GM12878 (cell line): ENCODE measurements at regions not wholly inside any gene's neighbourhood (a gene's known extent, or its start where the extent isn't known, plus 50 kb on each side); places are given as distances from the start of the nearest gene placed in this dataset.

Source experiments
- BHLHE40 ChIP-seq, 2 experiments: fragments of 450-650 bp in 1 of 2; IDR thresholded peaks; 2 replicates each; pipeline ENCODE4 v1.6.1; 2011 to 2017; ENCODE audit warnings: low read depth in 2 of 2, borderline replicate concordance in 1 of 2, improper control_type of control experiment in 1 of 2, low read length in 1 of 2, mild to moderate bottlenecking in 1 of 2
- SMARCA5 ChIP-seq: fragments of 450-650 bp; IDR thresholded peaks from 2 replicates; pipeline ENCODE4 v1.6.1; 2017; ENCODE audit warnings: mild to moderate bottlenecking
- ZNF24 ChIP-seq: fragments of 450-650 bp; IDR thresholded peaks from 2 replicates; pipeline ENCODE4 v1.6.1; 2017; ENCODE audit warnings: antibody characterized with exemption, mild to moderate bottlenecking
- ZNF592 ChIP-seq: fragments of 450-650 bp; IDR thresholded peaks from 2 replicates; pipeline ENCODE4 v1.6.1; 2017; ENCODE audit warnings: mild to moderate bottlenecking, moderate library complexity
- TF ChIP-seq, protein P1 (sequence below): IDR thresholded peaks from 2 replicates; pipeline ENCODE4 v1.6.1; 2012; ENCODE audit warnings: improper control_type of control experiment, low read depth, low read length; ENCODE audit not compliant: insufficient replicate concordance

DNA sequence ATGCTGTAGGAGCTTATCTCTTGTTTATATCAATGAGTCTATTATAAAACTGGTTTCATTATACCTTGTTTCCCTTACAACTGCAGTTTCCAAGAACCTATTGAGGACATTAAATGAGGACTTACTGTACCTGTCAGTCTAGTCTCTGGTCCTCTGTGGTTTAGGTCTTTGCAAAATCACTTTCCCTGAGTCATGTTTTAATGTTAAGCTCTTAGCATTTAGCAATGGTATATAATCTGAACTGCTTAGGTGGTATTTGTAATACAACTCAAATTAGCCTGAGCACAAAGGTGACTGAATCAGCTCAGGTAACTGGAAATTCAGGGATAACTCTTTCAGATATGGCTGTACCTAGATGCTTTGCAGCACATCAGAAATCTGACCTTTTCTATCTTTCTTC is 418.3 kb upstream of the SPRED2 start (continued):
- TF ChIP-seq ZNF592 (no peak), BHLHE40 (IDR thresholded peaks at IDR 0.05; ENCODE audit: borderline replicate concordance in 1 of 2, low read depth in 2 of 2, low read length in 1 of 2) (no peak), ZNF24 (no peak), SMARCA5 (no peak)
- TF ChIP-seq, protein P1, sequence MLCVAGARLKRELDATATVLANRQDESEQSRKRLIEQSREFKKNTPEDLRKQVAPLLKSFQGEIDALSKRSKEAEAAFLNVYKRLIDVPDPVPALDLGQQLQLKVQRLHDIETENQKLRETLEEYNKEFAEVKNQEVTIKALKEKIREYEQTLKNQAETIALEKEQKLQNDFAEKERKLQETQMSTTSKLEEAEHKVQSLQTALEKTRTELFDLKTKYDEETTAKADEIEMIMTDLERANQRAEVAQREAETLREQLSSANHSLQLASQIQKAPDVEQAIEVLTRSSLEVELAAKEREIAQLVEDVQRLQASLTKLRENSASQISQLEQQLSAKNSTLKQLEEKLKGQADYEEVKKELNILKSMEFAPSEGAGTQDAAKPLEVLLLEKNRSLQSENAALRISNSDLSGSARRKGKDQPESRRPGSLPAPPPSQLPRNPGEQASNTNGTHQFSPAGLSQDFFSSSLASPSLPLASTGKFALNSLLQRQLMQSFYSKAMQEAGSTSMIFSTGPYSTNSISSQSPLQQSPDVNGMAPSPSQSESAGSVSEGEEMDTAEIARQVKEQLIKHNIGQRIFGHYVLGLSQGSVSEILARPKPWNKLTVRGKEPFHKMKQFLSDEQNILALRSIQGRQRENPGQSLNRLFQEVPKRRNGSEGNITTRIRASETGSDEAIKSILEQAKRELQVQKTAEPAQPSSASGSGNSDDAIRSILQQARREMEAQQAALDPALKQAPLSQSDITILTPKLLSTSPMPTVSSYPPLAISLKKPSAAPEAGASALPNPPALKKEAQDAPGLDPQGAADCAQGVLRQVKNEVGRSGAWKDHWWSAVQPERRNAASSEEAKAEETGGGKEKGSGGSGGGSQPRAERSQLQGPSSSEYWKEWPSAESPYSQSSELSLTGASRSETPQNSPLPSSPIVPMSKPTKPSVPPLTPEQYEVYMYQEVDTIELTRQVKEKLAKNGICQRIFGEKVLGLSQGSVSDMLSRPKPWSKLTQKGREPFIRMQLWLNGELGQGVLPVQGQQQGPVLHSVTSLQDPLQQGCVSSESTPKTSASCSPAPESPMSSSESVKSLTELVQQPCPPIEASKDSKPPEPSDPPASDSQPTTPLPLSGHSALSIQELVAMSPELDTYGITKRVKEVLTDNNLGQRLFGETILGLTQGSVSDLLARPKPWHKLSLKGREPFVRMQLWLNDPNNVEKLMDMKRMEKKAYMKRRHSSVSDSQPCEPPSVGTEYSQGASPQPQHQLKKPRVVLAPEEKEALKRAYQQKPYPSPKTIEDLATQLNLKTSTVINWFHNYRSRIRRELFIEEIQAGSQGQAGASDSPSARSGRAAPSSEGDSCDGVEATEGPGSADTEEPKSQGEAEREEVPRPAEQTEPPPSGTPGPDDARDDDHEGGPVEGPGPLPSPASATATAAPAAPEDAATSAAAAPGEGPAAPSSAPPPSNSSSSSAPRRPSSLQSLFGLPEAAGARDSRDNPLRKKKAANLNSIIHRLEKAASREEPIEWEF = no peak
